Hepatocyte (in vitro differentiated cells): ENCODE measurements at regions not wholly inside any gene's neighbourhood (a gene's known extent, or its start where the extent isn't known, plus 50 kb on each side); places are given as distances from the start of the nearest gene placed in this dataset.
A peak's percentile ranks its signal among the peaks of the same experiment; 100 is the strongest.

Source experiments
- DNase-seq: peaks from one replicate; pipeline ENCODE4 v3.0.0-alpha.2; 2016; ENCODE audit warnings: low spot score
- H2AFZ ChIP-seq: fragments of 200-600 bp; sonication (generic); 2 replicates; pipeline ENCODE4 v1.6.0; 2016; ENCODE audit warnings: antibody characterized with exemption, mild to moderate bottlenecking
- H3K27ac ChIP-seq: fragments of 200-600 bp; sonication (generic); 2 replicates; pipeline ENCODE4 v1.5.1; 2016; ENCODE audit warnings: mild to moderate bottlenecking
- H3K27me3 ChIP-seq: fragments of 200-600 bp; sonication (generic); 2 replicates; pipeline ENCODE4 v1.6.1; 2016
- H3K36me3 ChIP-seq: fragments of 200-600 bp; sonication (generic); replicated peaks from 2 replicates; pipeline ENCODE4 v1.5.1; 2016; ENCODE audit warnings: low read depth; ENCODE audit not compliant: insufficient read depth
- H3K4me1 ChIP-seq: fragments of 200-600 bp; sonication (generic); 2 replicates; pipeline ENCODE4 v1.5.1; 2016; ENCODE audit warnings: mild to moderate bottlenecking, moderate library complexity; ENCODE audit not compliant: insufficient read depth
- H3K4me2 ChIP-seq: fragments of 200-600 bp; sonication (generic); 2 replicates; pipeline ENCODE4 v1.6.0; 2016
- H3K4me3 ChIP-seq: fragments of 200-600 bp; sonication (generic); 2 replicates; pipeline ENCODE4 v1.5.1; 2016; ENCODE audit warnings: mild to moderate bottlenecking
- H3K79me2 ChIP-seq: fragments of 200-600 bp; sonication (generic); 2 replicates; pipeline ENCODE4 v1.6.0; 2017; ENCODE audit warnings: mild to moderate bottlenecking
- H3K9me2 ChIP-seq: fragments of 200-600 bp; sonication (generic); replicated peaks from 2 replicates; pipeline ENCODE4 v1.6.0; 2017; ENCODE audit warnings: mild to moderate bottlenecking; ENCODE audit not compliant: insufficient read depth
- H3K9me3 ChIP-seq: fragments of 200-600 bp; sonication (generic); 2 replicates; pipeline ENCODE4 v1.5.1; 2016; ENCODE audit warnings: low read depth, mild to moderate bottlenecking
- H4K20me1 ChIP-seq: fragments of 200-600 bp; sonication (generic); 2 replicates; pipeline ENCODE4 v1.6.0; 2016; ENCODE audit warnings: mild to moderate bottlenecking; ENCODE audit not compliant: insufficient read depth, poor library complexity, severe bottlenecking
- CTCF ChIP-seq: fragments of 200-600 bp; sonication (generic); IDR thresholded peaks from 2 replicates; pipeline ENCODE4 v1.5.1; 2016; ENCODE audit warnings: antibody characterized with exemption, mild to moderate bottlenecking; ENCODE audit not compliant: poor library complexity
- EZH2 ChIP-seq: fragments of 200-600 bp; sonication (generic); IDR thresholded peaks from 2 replicates; pipeline ENCODE4 v1.6.1; 2016; ENCODE audit warnings: antibody characterized with exemption, mild to moderate bottlenecking, borderline replicate concordance
- EZH2phosphoT487 ChIP-seq: fragments of 200-600 bp; sonication (generic); IDR thresholded peaks from one replicate; pipeline ENCODE4 v1.6.1; 2018; ENCODE audit warnings: antibody characterized with exemption, mild to moderate bottlenecking, low read depth, moderate library complexity; ENCODE audit not compliant: unreplicated experiment, severe bottlenecking
- WGBS: methylation state at CpG from one replicate; pipeline ENCODE4 v1.1.6; 2016; ENCODE audit warnings: low lambda C conversion rate; ENCODE audit errors: missing lambda C conversion rate; 5-methylcytosine and 5-hydroxymethylcytosine counted together

- TF ChIP-seq EZH2 (no peak), EZH2phosphoT487 (no peak), CTCF (no peak)
- H3K4me1 ChIP-seq = peaks cover 12% of the 10 kb centered on the region
- no peak for DNase-seq
These were observed 1246.4 kb downstream of the BRD1 start for GRCh38 chr22:48581205-48581766.

GRCh38 chr22:48580481-48580970 lies 1247.1 kb downstream of the BRD1 start:
- DNase-seq = no peak
- H3K4me2 ChIP-seq = no peak overlapping the region
- H3K9me2 ChIP-seq = no peaks in the 10 kb centered on the region
- H4K20me1 ChIP-seq = peaks cover 5% of the 10 kb centered on the region
- H3K27me3 ChIP-seq = peaks cover 10% of the 10 kb centered on the region
- no peaks in the 10 kb centered on the region for H3K36me3 ChIP-seq
- H3K4me1 ChIP-seq = peaks cover 12% of the 10 kb centered on the region
- WGBS = 91% methylated on average over 13 of the region's 13 CpGs
- no peaks in the 10 kb centered on the region for H3K79me2 ChIP-seq
- H3K27ac ChIP-seq = no peak overlapping the region
- H2AFZ ChIP-seq = no peak overlapping the region
- TF ChIP-seq CTCF (no peak), EZH2 (no peak), EZH2phosphoT487 (no peak)
- no peak overlapping the region for H3K4me3 ChIP-seq
- no peaks in the 10 kb centered on the region for H3K9me3 ChIP-seq

More at GRCh38 chr22:48581205-48581766, 1246.4 kb downstream of the BRD1 start:
- H3K9me2 ChIP-seq = no peaks in the 10 kb centered on the region
- peaks cover 10% of the 10 kb centered on the region for H3K27me3 ChIP-seq
- H3K36me3 ChIP-seq = no peaks in the 10 kb centered on the region
- no peak overlapping the region for H2AFZ ChIP-seq
- WGBS = 89% methylated on average over 23 of the region's 23 CpGs
- no peak overlapping the region for H3K27ac ChIP-seq
- no peak overlapping the region for H3K4me2 ChIP-seq
- no peak overlapping the region for H3K4me3 ChIP-seq
- H3K9me3 ChIP-seq = no peaks in the 10 kb centered on the region
- peaks cover 5% of the 10 kb centered on the region for H4K20me1 ChIP-seq
- no peaks in the 10 kb centered on the region for H3K79me2 ChIP-seq

GRCh38 chr22:48579928-48580309 lies 1247.8 kb downstream of the BRD1 start:
- Histone ChIP-seq H3K79me2 (no peaks in the 10 kb centered on the region), H3K4me2 (no peak overlapping the region), H3K4me1 (peaks cover 12% of the 10 kb centered on the region), H3K9me3 (no peaks in the 10 kb centered on the region), H3K27me3 (peaks cover 11% of the 10 kb centered on the region), H3K4me3 (no peak overlapping the region), H3K9me2 (no peaks in the 10 kb centered on the region), H3K36me3 (no peaks in the 10 kb centered on the region), H2AFZ (no peak overlapping the region), H4K20me1 (peaks cover 5% of the 10 kb centered on the region), H3K27ac (no peak overlapping the region)
- TF ChIP-seq EZH2 = no peak
- 77% methylated on average over 22 of the region's 22 CpGs for WGBS
- DNase-seq = no peak

- TF ChIP-seq CTCF = no peak
- no peak for TF ChIP-seq EZH2phosphoT487
- no peak for TF ChIP-seq EZH2
- peak overlapping the region; percentile 34 for H3K27ac ChIP-seq
- H4K20me1 ChIP-seq = peaks cover 5% of the 10 kb centered on the region
- 48% methylated on average over 30 of the region's 30 CpGs for WGBS
- H3K27me3 ChIP-seq = peaks cover 17% of the 10 kb centered on the region
- no peaks in the 10 kb centered on the region for H3K36me3 ChIP-seq
- no peaks in the 10 kb centered on the region for H3K9me2 ChIP-seq
- H3K4me2 ChIP-seq = no peak overlapping the region
- no peaks in the 10 kb centered on the region for H3K79me2 ChIP-seq
- peaks cover 12% of the 10 kb centered on the region for H3K4me1 ChIP-seq
- no peaks in the 10 kb centered on the region for H3K9me3 ChIP-seq
- no peak overlapping the region for H2AFZ ChIP-seq
- no peak overlapping the region for H3K4me3 ChIP-seq
- DNase-seq = peak; percentile 61
These were observed 1248.4 kb downstream of the BRD1 start for GRCh38 chr22:48579043-48579927.
